Left ventricle myocardium superior (tissue), 1 donor: ENCODE measurements at regions not wholly inside any gene's neighbourhood (a gene's known extent, or its start where the extent isn't known, plus 50 kb on each side); places are given as distances from the start of the nearest gene placed in this dataset.
"Not testable (repeated sequence)": the region's sequence is repeated elsewhere in the genome, so short reads cannot be mapped to it uniquely, and the experiment has no call there.

ENCODE experiments used
- ATAC-seq: fragments of 200-7000 bp; cut with Tn5 transposase; one replicate; pipeline ENCODE4 v1.9.1; 2020; ENCODE audit warnings: mild to moderate bottlenecking, moderate library complexity
- DNase-seq: peaks from one replicate; pipeline ENCODE4 v3.0.0-alpha.2; 2020
- intact Hi-C: fragments of 100-400 bp; cut with micrococcal nuclease; formaldehyde crosslinking; loops from one replicate; pipeline ENCODE4 v1.11.0; 2022
- donor health status: DM: no; HTN: yes; CAD: no; lungs with severe emphysema.

DNA sequence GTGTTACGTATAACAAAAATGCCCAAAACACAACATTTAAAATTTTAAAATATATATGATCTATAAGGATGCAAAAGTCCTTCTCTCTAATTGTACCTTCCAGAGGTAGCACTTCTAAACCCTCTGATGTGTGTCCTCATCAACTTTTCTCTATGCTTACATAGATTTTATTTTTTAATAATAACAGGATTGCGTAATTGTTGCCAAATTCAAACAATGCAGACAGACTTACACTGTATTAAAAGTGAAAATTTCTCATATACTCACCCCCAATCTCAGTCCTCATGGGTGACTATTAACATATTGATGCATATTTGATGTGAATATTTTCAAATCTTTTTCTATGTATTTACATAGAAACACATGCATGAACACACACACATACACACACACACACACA, 144.0 kb downstream of the RBMX2 start:
- ATAC-seq (no peak), DNase-seq (no peak)
- intact Hi-C loops, result no loop called here

DNA sequence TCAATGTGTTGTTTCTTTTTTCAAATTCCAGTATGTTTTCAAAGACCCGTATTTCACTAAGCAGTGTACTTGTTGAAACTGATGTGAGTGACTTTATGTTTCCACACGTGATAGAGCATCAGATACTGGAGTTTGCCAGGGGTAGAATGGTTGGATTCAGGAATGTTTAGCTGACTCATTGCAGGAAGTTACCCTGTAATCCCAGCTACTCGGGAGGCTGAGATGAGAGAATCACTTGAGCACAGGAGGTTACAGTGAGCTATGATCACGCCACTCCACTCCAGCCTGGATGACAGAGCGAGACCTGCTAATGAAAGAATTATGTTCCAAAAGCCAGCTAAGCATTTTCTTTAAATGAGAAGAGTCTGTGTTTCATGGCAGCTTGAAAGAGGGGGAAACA, 147.6 kb downstream of the RBMX2 start:
- intact Hi-C loops, DNase-seq, ATAC-seq: not testable (repeated sequence)

DNA sequence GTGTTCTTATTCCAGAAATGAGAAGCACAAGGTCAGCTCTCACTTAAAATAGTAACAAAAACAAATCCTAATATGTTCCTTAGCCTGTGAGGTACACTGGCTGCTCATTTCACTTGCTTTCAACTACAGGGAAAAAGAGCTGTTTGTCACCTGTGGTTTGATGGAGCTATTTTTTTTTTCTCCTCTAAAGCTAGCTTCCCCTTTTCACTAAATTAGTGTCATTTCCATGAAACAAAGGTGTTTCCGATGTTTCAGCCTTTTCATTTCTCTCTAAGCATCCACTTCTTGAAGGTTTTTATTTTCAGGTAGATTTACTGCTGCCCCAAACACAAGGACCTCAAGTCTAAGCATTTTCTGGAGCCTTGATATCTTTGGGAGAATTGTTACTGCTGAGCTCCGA, 148.6 kb downstream of the RBMX2 start:
- intact Hi-C loops, result no loop called here
- ATAC-seq (no peak), DNase-seq (no peak)

DNA sequence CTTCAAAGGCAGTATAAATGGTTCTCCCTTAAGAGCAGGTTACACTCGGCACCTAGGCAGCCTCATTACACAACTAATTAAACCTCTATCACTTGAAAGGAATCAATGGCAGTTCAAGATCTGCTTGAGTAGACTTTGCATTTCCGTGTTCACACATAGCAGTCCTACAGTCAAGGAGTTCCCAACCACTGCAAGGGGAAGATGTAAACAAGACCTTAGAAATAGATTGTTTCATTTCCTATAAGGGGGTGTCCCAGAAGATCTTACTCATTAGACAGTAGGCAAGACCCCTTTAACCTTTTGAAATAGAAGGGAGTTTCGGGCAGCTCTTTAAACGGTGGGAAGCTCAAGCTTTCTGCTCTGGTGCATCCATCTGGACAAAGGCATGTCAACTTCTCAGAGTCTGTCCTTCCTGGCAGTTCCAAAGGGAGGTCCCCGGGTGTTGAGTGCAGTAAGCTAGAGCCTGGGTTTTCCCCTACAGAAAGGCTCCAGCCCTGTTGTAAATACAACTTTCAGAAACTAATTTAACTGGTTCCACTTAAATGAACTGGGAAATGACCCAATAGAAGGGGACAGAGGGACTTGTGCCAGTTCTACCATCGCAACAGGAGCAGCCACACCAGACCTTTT, 150.8 kb downstream of the RBMX2 start:
- ATAC-seq (no peak), DNase-seq (no peak)
- intact Hi-C loops, result no loop called here

DNA sequence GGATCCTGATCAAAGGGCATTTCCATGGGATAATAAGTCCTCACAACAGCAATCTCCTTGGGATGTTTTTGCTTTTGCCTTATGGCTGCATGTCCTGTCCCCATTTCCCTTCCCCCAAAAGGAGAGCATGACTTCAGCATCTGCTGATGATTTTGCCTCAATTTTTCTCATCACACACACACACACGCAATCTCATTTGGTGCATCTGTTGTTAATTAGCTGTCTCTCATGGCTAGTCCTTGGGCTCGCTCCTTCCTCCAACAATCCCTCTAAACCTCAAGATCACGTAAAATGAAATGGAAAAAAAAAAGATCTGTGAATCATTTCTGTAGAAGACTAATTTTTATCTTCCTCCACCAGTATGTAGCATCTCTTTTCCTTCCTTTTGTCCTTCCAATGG, 153.6 kb downstream of the RBMX2 start:
- DNase-seq (no peak), ATAC-seq (no peak)
- intact Hi-C loops, result no loop called here

DNA sequence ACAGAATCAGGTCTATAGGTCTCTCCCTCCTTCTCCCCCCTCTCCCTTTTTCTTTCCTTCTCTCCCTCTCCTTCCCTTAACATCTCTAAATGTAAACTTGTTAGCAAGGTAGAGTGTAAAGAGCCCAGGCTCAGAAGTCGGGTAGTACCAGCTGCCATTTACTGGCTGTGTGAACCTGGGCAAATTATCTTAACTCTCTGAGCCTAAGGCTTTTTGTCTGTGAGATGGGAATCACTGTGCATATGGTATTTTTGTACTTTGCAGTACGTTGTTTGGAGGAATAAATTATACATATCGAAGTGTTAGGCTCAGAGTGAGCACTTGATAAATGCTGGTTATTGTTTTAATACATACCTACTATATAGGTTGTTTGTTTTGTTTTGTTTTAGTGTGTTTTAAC, 154.0 kb downstream of the RBMX2 start:
- intact Hi-C loops, result no loop called here
- ATAC-seq, result no peak
- DNase-seq, result no peak

DNA sequence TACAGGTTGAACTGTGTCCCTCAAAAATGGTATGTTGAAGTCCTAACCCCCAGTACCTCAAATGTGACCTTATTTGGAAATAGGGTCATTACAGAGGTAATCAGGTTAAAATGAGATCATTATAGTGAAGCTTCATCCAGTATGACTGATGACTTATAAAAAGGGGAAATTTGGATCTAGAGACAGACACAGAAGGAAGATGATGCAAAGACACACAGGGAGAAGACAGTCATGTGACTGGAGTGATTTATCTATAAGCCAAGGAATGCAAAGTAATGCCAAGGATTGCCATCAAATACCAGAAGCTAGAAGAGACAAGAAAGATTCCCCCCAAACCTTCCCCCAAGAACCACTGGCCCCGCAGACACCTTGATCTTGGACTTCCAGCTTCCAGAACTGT, 155.2 kb downstream of the RBMX2 start:
- DNase-seq, result no peak
- ATAC-seq, result no peak
- intact Hi-C loops, result no loop called here

DNA sequence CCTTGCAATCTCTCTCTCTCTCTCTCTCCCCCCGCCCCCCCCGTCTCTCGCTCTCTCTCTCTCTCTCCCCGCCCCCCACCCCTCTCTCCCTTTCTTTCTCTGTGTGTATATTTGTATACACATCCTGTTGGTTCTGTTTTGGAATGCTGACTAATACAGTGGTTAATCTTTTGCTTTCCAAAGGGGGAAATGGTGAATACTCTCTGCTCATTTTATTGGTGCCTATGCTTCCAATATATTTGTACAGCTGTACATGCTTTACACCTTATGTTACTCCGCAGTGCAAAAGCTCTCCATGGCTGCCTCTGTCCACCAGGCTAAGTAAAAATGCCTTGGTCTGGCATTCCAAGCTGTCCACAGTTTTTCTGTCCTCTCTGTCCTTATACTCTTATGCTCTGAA, 158.8 kb downstream of the RBMX2 start:
- DNase-seq (no peak), ATAC-seq (no peak)
- intact Hi-C loops, result no loop called here

DNA sequence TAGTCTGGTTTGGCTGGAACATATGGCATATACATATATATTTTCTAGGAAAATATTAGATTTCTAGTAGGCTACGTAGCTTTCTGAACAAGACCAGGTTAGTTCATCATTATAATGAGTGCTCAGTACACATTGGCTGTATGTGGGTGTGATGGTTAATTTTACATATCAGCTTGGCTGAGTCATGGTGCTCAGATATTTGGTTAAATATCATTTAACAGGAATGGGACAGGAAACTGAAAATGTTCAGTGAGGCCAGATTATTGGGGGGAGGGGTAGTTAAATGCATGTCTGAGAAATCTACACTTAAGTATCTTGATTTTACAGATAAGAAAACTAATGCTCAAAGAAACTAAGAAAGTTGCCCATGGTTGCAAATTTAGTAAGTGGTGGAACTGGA, 160.1 kb downstream of the RBMX2 start:
- ATAC-seq (no peak), DNase-seq (no peak)
- intact Hi-C loops, result no loop called here

DNA sequence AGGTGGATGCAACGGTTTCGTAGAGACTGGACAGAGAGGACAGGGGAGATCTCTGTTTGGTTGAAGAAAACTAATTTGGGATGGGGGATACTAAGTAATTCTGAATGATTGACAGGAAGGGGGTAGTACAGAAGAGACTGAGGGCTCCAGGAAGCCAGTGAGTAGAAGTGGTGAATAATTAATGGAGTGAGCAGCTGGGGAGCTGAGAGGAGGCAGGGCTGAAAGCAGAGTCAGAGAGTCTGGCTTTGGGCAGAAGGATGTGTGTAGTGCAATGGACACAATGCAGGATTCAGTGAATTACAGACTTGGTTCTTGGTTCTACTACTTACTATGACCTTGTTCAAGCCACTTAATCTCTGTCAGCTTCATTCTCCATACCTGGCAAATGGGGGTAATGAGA, 161.7 kb downstream of the RBMX2 start:
- intact Hi-C loops, result no loop called here
- no peak for ATAC-seq
- no peak for DNase-seq

DNA sequence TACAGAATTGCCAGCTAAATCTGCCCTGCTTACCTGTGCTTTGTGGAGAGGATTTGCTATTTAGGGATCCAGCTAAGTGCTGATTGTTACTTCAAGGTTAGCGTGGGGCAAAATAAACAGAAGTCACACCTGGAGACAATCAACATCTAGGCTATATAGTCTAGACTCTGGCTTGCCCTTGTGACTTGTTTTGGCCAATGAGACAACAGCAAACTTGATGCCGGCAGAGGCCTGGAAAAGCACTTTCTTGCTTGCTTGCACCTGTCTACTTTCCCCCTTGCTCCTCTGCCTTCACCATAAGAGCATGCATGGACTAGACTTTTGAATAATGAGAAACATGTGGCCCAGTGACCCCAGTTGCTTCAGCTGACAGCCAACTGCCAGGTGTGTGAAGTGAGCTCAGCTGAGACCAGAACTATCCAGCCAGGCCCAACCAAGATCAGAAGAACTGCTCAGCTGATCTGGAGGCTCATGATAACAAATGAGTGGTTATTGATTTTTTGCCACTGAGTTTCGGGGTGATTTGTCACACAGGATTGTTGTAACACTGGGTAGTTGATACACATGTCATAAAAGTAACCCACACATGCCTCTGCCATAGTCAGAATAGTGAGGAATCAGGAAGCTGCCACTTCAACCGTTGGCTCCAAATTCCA, 164.4 kb downstream of the RBMX2 start:
- DNase-seq (no peak), ATAC-seq (no peak)
- intact Hi-C loops, result no loop called here

DNA sequence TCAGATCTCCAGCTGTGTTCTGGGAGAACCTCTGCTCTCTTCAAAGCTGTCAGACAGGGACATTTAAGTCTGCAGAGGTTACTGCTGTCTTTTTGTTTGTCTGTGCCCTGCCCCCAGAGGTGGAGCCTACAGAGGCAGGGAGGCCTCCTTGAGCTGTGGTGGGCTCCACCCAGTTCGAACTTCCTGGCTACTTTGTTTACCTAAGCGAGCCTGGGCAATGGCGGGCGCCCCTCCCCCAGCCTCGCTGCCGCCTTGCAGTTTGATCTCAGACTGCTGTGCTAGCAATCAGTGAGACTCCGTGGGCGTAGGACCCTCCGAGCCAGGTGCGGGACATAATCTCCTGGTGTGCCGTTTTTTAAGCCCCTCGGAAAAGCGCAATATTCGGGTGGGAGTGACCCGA, 171.2 kb downstream of the RBMX2 start:
- intact Hi-C loops, DNase-seq, ATAC-seq: not testable (repeated sequence)
